HepG2 (cell line): ENCODE measurements at regions not wholly inside any gene's neighbourhood (a gene's known extent, or its start where the extent isn't known, plus 50 kb on each side); places are given as distances from the start of the nearest gene placed in this dataset.

Experiments
- ATAC-seq: fragments of 200-7000 bp; cut with Tn5 transposase; 3 replicates; pipeline ENCODE4 v1.9.1; 2020; ENCODE audit warnings: mild to moderate bottlenecking, moderate library complexity
- BruUV-seq: library from RNA; stranded (reverse); fragments of 400-500 nt; replicated peaks from 2 replicates; lab custom pipeline; 2021; lab: Mats Ljungman, UMichigan
- CTCF ChIA-PET: fragments of 300-600 bp; formaldehyde crosslinking; extraction: SDS; loops from one replicate; lab custom pipeline; 2021; ENCODE audit warnings: low total read pairs, inconsistent platforms, low intra/inter-chr PET ratio; lab: Yijun Ruan, JAX
- POLR2A ChIA-PET: fragments of 350-600 bp; sonication (Branson Sonifier 250); formaldehyde crosslinking; loops from one replicate; lab custom pipeline; 2020; ENCODE audit warnings: antibody characterized with exemption, inconsistent platforms; lab: Yijun Ruan, JAX
- DNase-seq: peaks from one replicate; pipeline ENCODE4 v3.0.0-alpha.2; 2015; ENCODE audit warnings: low spot score
- FAIRE-seq: peaks from 3 replicates; lab custom pipeline; 2011; peaks lifted over from hg19 to GRCh38; lab: Jason Lieb, UNC
- H2AFZ ChIP-seq: one replicate; pipeline ENCODE4 v1.6.1; 2011; ENCODE audit warnings: low read length, inconsistent platforms
- H3K27ac ChIP-seq: fragments of 300-600 bp; 3 replicates; pipeline ENCODE4 v1.8.0; 2011; ENCODE audit warnings: mixed run types, mild to moderate bottlenecking, mixed read lengths, low read length, inconsistent platforms; ENCODE audit not compliant: insufficient read depth; ENCODE audit errors: extremely low read length
- H3K27me3 ChIP-seq, 2 experiments: fragments of 200-600 bp in 1 of 2; 2 replicates in 1 of 2; 3 replicates in 1 of 2; pipeline versions ENCODE4 v1.6.0 to v1.8.0; 2011; ENCODE audit warnings: low read length in 2 of 2, mild to moderate bottlenecking in 2 of 2, moderate library complexity in 2 of 2, inconsistent platforms in 1 of 2; ENCODE audit not compliant: insufficient read depth in 2 of 2, control insufficient read depth in 1 of 2
- H3K36me3 ChIP-seq, 2 experiments: fragments of 200-600 bp in 1 of 2; replicated peaks in 1 of 2; 2 replicates in 1 of 2; 3 replicates in 1 of 2; pipeline versions ENCODE4 v1.5.1 to v1.8.0; 2011; ENCODE audit warnings: low read length in 2 of 2, inconsistent platforms in 1 of 2; ENCODE audit not compliant: insufficient read depth in 2 of 2, control insufficient read depth in 1 of 2
- H3K4me1 ChIP-seq: 2 replicates; pipeline ENCODE4 v1.5.1; 2012; ENCODE audit warnings: low read length, inconsistent platforms; ENCODE audit not compliant: insufficient read depth
- H3K4me2 ChIP-seq: 2 replicates; pipeline ENCODE4 v1.6.0; 2011; ENCODE audit warnings: low read depth, low read length, inconsistent platforms
- H3K4me3 ChIP-seq, 3 experiments: fragments of 200-600 bp in 1 of 3; sonication (generic), shearing (Covaris generic) in 1 of 3; replicated peaks in 1 of 3; 2 replicates each; pipeline ENCODE4 v1.5.1; 2011 to 2016; ENCODE audit warnings: low read length in 3 of 3, inconsistent platforms in 2 of 3, low read depth in 2 of 3, mild to moderate bottlenecking in 2 of 3, control low read depth in 1 of 3, mixed read lengths in 1 of 3; ENCODE audit not compliant: insufficient read depth in 1 of 3
- H3K79me2 ChIP-seq: one replicate; pipeline ENCODE4 v1.6.1; 2011; ENCODE audit warnings: low read length, inconsistent platforms; ENCODE audit not compliant: insufficient read depth
- H3K9ac ChIP-seq: 2 replicates; pipeline ENCODE4 v1.6.0; 2011; ENCODE audit warnings: mild to moderate bottlenecking, low read depth, low read length, inconsistent platforms; ENCODE audit not compliant: insufficient read depth
- H3K9me3 ChIP-seq: 2 replicates; pipeline ENCODE4 v1.5.1; 2012; ENCODE audit warnings: mild to moderate bottlenecking, low read length
- H4K20me1 ChIP-seq: 2 replicates; pipeline ENCODE4 v1.6.0; 2011; ENCODE audit warnings: inconsistent platforms, mild to moderate bottlenecking, low read length, moderate library complexity; ENCODE audit not compliant: insufficient read depth
- CBX1 ChIP-seq: IDR thresholded peaks from one replicate; pipeline ENCODE4 v1.6.1; 2016; ENCODE audit warnings: antibody characterized with exemption, low read depth
- ELF1 ChIP-seq: sonication (generic); formaldehyde crosslinking; IDR thresholded peaks from 2 replicates; pipeline ENCODE4 v1.4.0; 2020; ENCODE audit warnings: missing genetic modification reagents
- HOXA3 ChIP-seq: sonication (generic); formaldehyde crosslinking; IDR thresholded peaks from 2 replicates; pipeline ENCODE4 v1.5.0; 2020; ENCODE audit warnings: missing genetic modification reagents
- JUND ChIP-seq: sonication (generic); formaldehyde crosslinking; IDR thresholded peaks from 2 replicates; pipeline ENCODE4 v1.8.0; 2022; ENCODE audit warnings: mild to moderate bottlenecking, missing genetic modification reagents
- RBFOX2 ChIP-seq: fragments of 200-400 bp; formaldehyde crosslinking; IDR thresholded peaks from 2 replicates; pipeline ENCODE4 v1.6.1; 2017; ENCODE audit warnings: low read depth, mild to moderate bottlenecking, low read length
- SKI ChIP-seq: fragments of 450-650 bp; IDR thresholded peaks from one replicate; pipeline ENCODE4 v1.6.1; 2018; ENCODE audit warnings: mild to moderate bottlenecking; ENCODE audit not compliant: partially characterized antibody
- SNRNP70 ChIP-seq: fragments of 200-400 bp; formaldehyde crosslinking; IDR thresholded peaks from 2 replicates; pipeline ENCODE4 v1.6.1; 2017; ENCODE audit warnings: mild to moderate bottlenecking, low read depth, low read length, moderate library complexity
- SRY ChIP-seq: sonication (generic); formaldehyde crosslinking; IDR thresholded peaks from 2 replicates; pipeline ENCODE4 v1.8.0; 2022; ENCODE audit warnings: mild to moderate bottlenecking, missing genetic modification reagents
- TMF1 ChIP-seq: sonication (generic); formaldehyde crosslinking; IDR thresholded peaks from 2 replicates; pipeline ENCODE4 v1.8.1; 2022; ENCODE audit warnings: low read depth, missing genetic modification reagents
- XRCC5 ChIP-seq: fragments of 200-400 bp; formaldehyde crosslinking; optimal IDR thresholded peaks from 2 replicates; pipeline ENCODE3; 2017; ENCODE audit warnings: mild to moderate bottlenecking, low read length
- ZMYM3 ChIP-seq: sonication (generic); formaldehyde crosslinking; IDR thresholded peaks from 2 replicates; pipeline ENCODE4 v1.5.1; 2020; ENCODE audit warnings: mild to moderate bottlenecking, missing genetic modification reagents
- ZNF670 ChIP-seq: sonication (generic); formaldehyde crosslinking; IDR thresholded peaks from 2 replicates; pipeline ENCODE4 v1.8.0; 2022; ENCODE audit warnings: mild to moderate bottlenecking, missing genetic modification reagents, borderline replicate concordance
- ZNF792 ChIP-seq: IDR thresholded peaks from 2 replicates; pipeline ENCODE4 v1.6.1; 2016
- WGBS: methylation state at CpG from one replicate; pipeline ENCODE4 v1.1.6; 2017; ENCODE audit warnings: low lambda C conversion rate; 5-methylcytosine and 5-hydroxymethylcytosine counted together
- in situ Hi-C: cut with HindIII; loops from 2 replicates; pipeline ENCODE4 v1.10.0; 2017; ENCODE audit warnings: low pct_unique_long_range_greater_than_20kb; ENCODE audit not compliant: extremely low pct_ligation_motif_present
- intact Hi-C: fragments of 100-400 bp; cut with micrococcal nuclease; formaldehyde crosslinking; loops from one replicate; pipeline ENCODE4 v1.10.0; 2022; ENCODE audit not compliant: unreplicated experiment

- intact Hi-C loops = no loop called here
- no peaks in the 10 kb centered on the region for H3K4me1 ChIP-seq
- no peak overlapping the region for H3K4me2 ChIP-seq
- H3K4me3 ChIP-seq = no peak overlapping the region
- no peaks in the 10 kb centered on the region for H3K36me3 ChIP-seq
- H2AFZ ChIP-seq = no peak overlapping the region
- TF ChIP-seq SNRNP70 (no peak), ZNF670 (no peak), SKI (no peak)
- DNase-seq = no peak
- no peaks in the 10 kb centered on the region for H3K79me2 ChIP-seq
- POLR2A ChIA-PET = no interaction called here
- no TSS peak for BruUV-seq
- in situ Hi-C loops = no loop called here
- H3K9me3 ChIP-seq = no peaks in the 10 kb centered on the region
- no peaks in the 10 kb centered on the region; a peak in 1 of 5 replicates for H3K27me3 ChIP-seq
- no peak overlapping the region for H3K27ac ChIP-seq
- no peak overlapping the region for H3K9ac ChIP-seq
- H4K20me1 ChIP-seq = no peaks in the 10 kb centered on the region
- no peak for FAIRE-seq
- WGBS = 8% methylated on average over 1 of the region's 1 CpG
- CTCF ChIA-PET = no interaction called here
- ATAC-seq = no peak
Observed at GRCh38 chr15:29532296-29532695, 262.7 kb upstream of the NSMCE3 start.

- H3K79me2 ChIP-seq = no peaks in the 10 kb centered on the region
- H3K4me2 ChIP-seq = no peak overlapping the region
- ChIA-PET CTCF (no interaction called here), POLR2A (no interaction called here)
- no peak for ATAC-seq
- DNase-seq = no peak
- intact Hi-C loops = no loop called here
- no peak overlapping the region for H3K9ac ChIP-seq
- H3K4me1 ChIP-seq = no peaks in the 10 kb centered on the region
- no peaks in the 10 kb centered on the region for H3K36me3 ChIP-seq
- H3K27me3 ChIP-seq = no peaks in the 10 kb centered on the region
- no peak overlapping the region for H2AFZ ChIP-seq
- in situ Hi-C loops = no loop called here
- no peak for FAIRE-seq
- BruUV-seq = no TSS peak
- no peak for TF ChIP-seq XRCC5
- no peak for TF ChIP-seq ZMYM3 (CRISPR knock-in tag)
- no peak for TF ChIP-seq SRY (CRISPR knock-in tag)
- no peak for TF ChIP-seq ZNF792 (CRISPR knock-in tag)
- no peak for TF ChIP-seq RBFOX2
- no peak for TF ChIP-seq ELF1 (CRISPR knock-in tag)
- no peak for TF ChIP-seq HOXA3 (CRISPR knock-in tag)
- no peak for TF ChIP-seq CBX1
- TF ChIP-seq JUND (CRISPR knock-in tag) = no peak
- no peak for TF ChIP-seq TMF1 (CRISPR knock-in tag)
- H3K27ac ChIP-seq = no peak overlapping the region
- no peaks in the 10 kb centered on the region for H4K20me1 ChIP-seq
- no peak overlapping the region for H3K4me3 ChIP-seq
- no peaks in the 10 kb centered on the region for H3K9me3 ChIP-seq
- WGBS = 38% methylated on average over 6 of the region's 9 CpGs
Observed at GRCh38 chr15:29530966-29531365, 261.3 kb upstream of the NSMCE3 start.
